IPS-18c (cell line): ENCODE measurements at regions not wholly inside any gene's neighbourhood (a gene's known extent, or its start where the extent isn't known, plus 50 kb on each side); places are given as distances from the start of the nearest gene placed in this dataset.
"Not testable (repeated sequence)": the region's sequence is repeated elsewhere in the genome, so short reads cannot be mapped to it uniquely, and the experiment has no call there.

ENCODE experiments used
- H3K4me3 ChIP-seq: 2 replicates; pipeline ENCODE4 v1.7.0; 2013; ENCODE audit warnings: low read depth, mild to moderate bottlenecking, low read length, moderate library complexity; ENCODE audit not compliant: insufficient read depth
- H3K9me3 ChIP-seq: one replicate; pipeline ENCODE4 v1.6.1; 2013; ENCODE audit warnings: mild to moderate bottlenecking, low read length, moderate library complexity; ENCODE audit not compliant: control insufficient read depth, insufficient read depth

GRCh38 chr2:143930891-143931290 lies 589.0 kb downstream of the ZEB2 start:
- Histone ChIP-seq H3K9me3 (no peaks in the 10 kb centered on the region), H3K4me3 (no peak overlapping the region)

- Histone ChIP-seq H3K4me3 (no peak overlapping the region), H3K9me3 (no peaks in the 10 kb centered on the region)
Measured at GRCh38 chr2:143928613-143929012, 591.3 kb downstream of the ZEB2 start.

GRCh38 chr2:143928184-143928583 lies 591.7 kb downstream of the ZEB2 start:
- no peaks in the 10 kb centered on the region for H3K9me3 ChIP-seq
- H3K4me3 ChIP-seq: no peak overlapping the region

GRCh38 chr2:143926736-143927135 lies 593.2 kb downstream of the ZEB2 start:
- H3K9me3 ChIP-seq: no peaks in the 10 kb centered on the region
- H3K4me3 ChIP-seq: no peak overlapping the region

GRCh38 chr2:143922261-143922830 lies 597.6 kb downstream of the ZEB2 start:
- peaks cover 11% of the 10 kb centered on the region for H3K9me3 ChIP-seq
- not testable (repeated sequence) for H3K4me3 ChIP-seq

GRCh38 chr2:143918465-143918989 lies 601.4 kb downstream of the ZEB2 start:
- H3K4me3 ChIP-seq: no peak overlapping the region
- peaks cover 11% of the 10 kb centered on the region for H3K9me3 ChIP-seq

- Histone ChIP-seq H3K4me3 (no peak overlapping the region), H3K9me3 (peaks cover 11% of the 10 kb centered on the region)
Measured at GRCh38 chr2:143916781-143917180, 603.1 kb downstream of the ZEB2 start.

- Histone ChIP-seq H3K4me3 (no peak overlapping the region), H3K9me3 (no peaks in the 10 kb centered on the region)
Measured at GRCh38 chr2:143909577-143910353, 610.2 kb downstream of the ZEB2 start.

- Histone ChIP-seq H3K9me3 (no peaks in the 10 kb centered on the region), H3K4me3 (no peak overlapping the region)
Measured at GRCh38 chr2:143908843-143909242, 611.1 kb downstream of the ZEB2 start.

GRCh38 chr2:143907801-143908200 lies 612.1 kb downstream of the ZEB2 start:
- Histone ChIP-seq H3K9me3 (no peaks in the 10 kb centered on the region), H3K4me3 (no peak overlapping the region)

- no peaks in the 10 kb centered on the region for H3K9me3 ChIP-seq
- no peak overlapping the region for H3K4me3 ChIP-seq
Measured at GRCh38 chr2:143906850-143907249, 613.1 kb downstream of the ZEB2 start.

- H3K4me3 ChIP-seq: no peak overlapping the region
- H3K9me3 ChIP-seq: no peaks in the 10 kb centered on the region
Measured at GRCh38 chr2:143905587-143905986, 614.3 kb downstream of the ZEB2 start.

- Histone ChIP-seq H3K4me3 (no peak overlapping the region), H3K9me3 (no peaks in the 10 kb centered on the region)
Measured at GRCh38 chr2:143903172-143903856, 616.6 kb downstream of the ZEB2 start.

GRCh38 chr2:143901185-143901842 lies 618.6 kb downstream of the ZEB2 start:
- Histone ChIP-seq H3K9me3 (no peaks in the 10 kb centered on the region), H3K4me3 (no peak overlapping the region)

- Histone ChIP-seq H3K9me3 (no peaks in the 10 kb centered on the region), H3K4me3 (no peak overlapping the region)
Measured at GRCh38 chr2:143899987-143900386, 619.9 kb downstream of the ZEB2 start.

- Histone ChIP-seq H3K4me3 (no peak overlapping the region), H3K9me3 (no peaks in the 10 kb centered on the region)
Measured at GRCh38 chr2:143893371-143893770, 626.5 kb downstream of the ZEB2 start.

GRCh38 chr2:143891879-143892308 lies 628.0 kb downstream of the ZEB2 start:
- Histone ChIP-seq H3K9me3 (no peaks in the 10 kb centered on the region), H3K4me3 (no peak overlapping the region)
